ENCODE measurements at regions not wholly inside any gene's neighbourhood (a gene's known extent, or its start where the extent isn't known, plus 50 kb on each side); places are given as distances from the start of the nearest gene placed in this dataset.
"Not testable (repeated sequence)": the region's sequence is repeated elsewhere in the genome, so short reads cannot be mapped to it uniquely, and the experiment has no call there.

- DNase-seq = no peak
These were observed 162.6 kb downstream of the PMAIP1 start for GRCh38 chr18:60062396-60062795.

DNA sequence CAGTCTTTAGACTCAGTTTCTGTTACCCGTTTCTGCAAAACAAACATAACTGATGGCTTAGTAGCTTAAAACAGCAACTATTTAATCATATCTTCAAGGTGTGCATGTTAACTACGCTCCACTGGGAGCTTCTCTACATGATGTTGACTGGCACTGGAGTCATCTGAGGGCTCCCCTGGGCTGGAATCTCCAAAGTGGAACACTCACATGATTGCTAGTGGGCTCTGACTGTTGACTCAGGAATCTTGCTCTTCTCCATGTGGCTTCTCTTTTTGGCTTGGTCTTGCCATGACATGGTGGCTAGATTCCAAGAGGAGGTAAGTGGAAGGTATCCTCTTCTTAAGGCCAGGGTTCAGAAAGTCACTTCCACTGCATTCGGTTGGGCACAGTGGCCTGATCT, 160.8 kb downstream of the PMAIP1 start:
- DNase-seq = no peak

DNA sequence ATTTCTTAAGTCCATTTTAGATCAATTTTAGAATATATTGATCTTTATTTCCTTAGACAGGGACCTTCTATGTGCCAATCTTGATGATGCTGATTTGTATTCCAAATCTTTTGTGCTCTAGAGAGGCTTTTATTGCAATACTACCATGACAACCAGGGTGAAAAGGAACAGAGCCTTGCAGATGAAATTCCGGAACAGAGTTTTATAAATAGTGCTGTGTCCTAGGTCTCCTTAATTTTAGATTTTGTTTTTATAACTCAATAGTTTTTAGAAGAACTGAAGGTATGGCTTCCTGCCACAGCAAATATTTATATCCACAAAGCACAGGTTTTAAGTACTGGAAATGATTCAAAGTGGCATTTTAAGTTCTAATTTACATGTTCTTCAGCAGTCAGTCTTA, 160.2 kb downstream of the PMAIP1 start:
- DNase-seq = no peak

DNA sequence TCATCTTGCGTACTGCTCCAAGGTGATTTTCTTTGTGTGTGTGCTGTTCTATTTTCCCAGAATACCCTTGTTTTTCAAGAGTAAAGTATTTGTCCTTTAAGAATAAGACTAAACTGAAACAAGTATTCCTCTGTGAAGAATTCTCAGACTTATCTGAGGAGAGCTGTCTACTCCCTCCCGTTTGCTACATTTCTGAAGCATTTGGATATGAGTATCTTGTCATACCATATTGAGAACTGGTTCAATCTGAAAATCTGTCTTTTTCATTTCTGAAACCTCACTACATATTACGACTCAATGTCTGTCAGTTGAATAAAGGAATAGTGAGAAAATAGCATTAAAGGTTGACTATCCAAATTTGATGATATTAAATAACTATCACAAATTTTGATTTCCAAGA, 159.4 kb downstream of the PMAIP1 start:
- no peak for DNase-seq

DNA sequence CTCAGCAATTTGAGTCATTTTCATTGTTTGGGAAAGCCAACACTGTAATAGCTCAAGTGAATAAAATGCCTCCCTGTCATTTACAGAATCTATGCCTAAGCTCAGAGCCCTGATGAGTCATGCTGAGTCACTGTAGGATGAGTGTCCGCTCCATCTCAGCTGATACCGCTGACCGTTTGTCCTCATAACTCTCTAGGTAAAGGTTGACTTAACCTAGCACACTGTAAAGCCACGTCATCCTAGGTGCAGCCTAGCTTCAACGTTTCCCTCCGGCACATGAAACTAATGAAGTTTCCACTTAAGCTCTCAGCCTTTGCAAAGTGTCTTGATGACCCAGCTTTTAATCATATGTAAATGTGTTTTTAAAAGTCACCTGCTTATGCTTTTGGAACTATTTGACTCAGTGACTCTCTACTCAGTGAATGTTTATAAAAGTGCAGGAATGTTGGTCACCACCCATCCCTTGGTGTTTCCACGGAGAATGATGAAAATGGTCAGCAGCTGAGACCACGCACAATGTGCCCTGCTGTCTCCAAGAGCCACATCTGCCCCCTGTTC, 154.0 kb downstream of the PMAIP1 start:
- no peak for DNase-seq

- DNase-seq = no peak
These were observed 151.0 kb downstream of the PMAIP1 start for GRCh38 chr18:60050821-60051220.

DNA sequence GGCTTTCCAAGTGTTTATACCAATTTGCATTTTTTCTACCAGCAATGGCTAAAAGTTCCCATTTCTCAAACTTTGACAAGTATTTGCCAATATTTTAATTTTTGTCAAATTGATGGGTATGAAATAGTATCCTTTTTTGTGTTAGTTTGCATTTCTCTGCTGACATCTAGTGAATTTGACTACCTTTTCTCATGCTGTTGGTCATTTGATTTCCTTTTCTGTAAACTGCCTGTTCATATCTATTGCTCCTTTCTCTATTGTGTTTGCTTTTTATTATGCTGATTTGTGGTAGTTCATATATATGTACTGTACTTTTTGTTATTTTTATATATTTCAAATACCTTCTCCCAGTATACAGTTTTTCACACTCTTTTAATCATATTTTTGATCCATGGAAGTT, 149.4 kb downstream of the PMAIP1 start:
- DNase-seq = no peak

DNA sequence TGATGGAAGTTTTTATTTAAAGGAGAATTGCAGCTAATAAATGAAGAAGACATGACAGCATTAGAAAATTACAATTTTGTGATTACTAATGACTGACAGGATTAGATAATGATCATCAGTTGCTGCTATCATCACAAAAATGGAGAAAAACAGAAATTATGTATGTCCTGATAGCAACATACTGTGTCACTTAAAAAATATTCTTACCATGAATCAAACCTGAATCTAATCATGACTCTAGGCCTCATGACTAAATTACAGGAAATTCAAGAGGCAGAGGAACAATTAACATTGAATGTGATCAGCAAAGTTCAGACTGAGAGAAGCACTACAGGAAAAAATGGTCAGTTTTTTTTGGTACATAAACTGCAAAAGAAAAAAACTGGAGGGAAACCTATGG, 147.8 kb downstream of the PMAIP1 start:
- no peak for DNase-seq

DNA sequence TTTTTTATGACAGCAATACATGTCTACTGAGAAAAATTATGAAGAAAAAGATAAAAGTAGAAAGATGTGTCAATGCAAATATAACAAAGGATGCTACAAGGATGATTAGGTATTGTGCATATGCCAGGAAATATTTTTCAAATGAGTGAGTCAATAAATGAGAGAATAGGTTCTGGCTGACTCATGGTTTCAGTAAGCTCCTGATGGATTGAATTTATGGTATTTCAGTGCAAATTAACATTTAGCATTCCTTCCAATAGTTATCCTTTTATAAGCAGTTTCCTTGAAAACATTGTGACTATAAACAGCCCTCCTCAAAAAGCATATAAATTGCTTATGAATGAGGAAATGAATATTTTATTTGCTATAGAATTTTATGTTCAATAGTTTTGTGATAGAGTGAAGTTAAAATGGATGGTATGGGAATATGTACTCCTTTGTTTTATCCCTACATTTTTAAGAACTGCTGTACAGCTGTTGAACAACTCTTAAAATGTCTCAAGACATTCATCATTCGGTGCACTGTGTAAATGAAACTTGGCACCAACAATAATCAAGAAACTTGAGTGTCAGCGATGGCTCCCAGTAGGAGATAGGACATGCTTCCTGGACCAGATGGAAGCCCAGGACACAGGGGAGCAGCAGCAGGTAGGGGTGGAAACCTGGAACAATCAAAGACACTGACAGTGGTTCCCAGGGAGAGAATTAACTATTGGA, 144.7 kb downstream of the PMAIP1 start:
- DNase-seq = no peak

GRCh38 chr18:60040971-60041370, 141.2 kb downstream of the PMAIP1 start:
- no peak for DNase-seq

- DNase-seq = no peak
These were observed 138.9 kb downstream of the PMAIP1 start for GRCh38 chr18:60038731-60039130.

GRCh38 chr18:60027397-60027796, 127.6 kb downstream of the PMAIP1 start:
- DNase-seq = no peak

- no peak for DNase-seq
These were observed 125.1 kb downstream of the PMAIP1 start for GRCh38 chr18:60024857-60025256.

- no peak for DNase-seq
These were observed 124.5 kb downstream of the PMAIP1 start for GRCh38 chr18:60024345-60024744.

DNA sequence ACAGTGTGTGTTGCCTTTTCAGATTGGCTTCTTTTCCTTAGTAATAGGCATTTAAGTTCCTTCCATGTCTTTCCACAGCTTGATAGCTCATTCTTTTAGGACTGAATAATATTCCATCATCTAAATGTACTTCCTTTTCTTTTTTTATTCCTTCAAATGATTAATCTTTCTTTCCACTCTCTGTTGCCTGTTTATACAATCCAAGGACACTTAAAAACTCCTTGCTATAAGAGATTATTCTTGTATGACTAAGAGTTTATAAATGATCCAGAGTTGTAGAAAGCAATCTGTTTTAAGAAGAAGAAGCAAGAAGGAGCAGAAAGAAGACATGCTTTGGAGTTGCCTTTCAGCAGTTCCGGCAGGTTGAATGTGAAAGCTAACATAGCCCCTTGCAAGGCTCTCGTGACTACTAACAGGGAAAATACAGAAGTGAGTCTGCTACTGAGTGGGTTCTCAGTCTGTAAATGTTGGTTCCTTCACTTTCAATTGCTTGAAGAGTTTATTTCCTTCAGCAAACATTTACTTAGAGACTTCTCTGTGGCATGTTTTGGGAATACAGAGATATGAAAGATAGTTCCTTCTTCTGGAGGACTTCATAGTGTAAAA, 123.0 kb downstream of the PMAIP1 start:
- DNase-seq = no peak

DNA sequence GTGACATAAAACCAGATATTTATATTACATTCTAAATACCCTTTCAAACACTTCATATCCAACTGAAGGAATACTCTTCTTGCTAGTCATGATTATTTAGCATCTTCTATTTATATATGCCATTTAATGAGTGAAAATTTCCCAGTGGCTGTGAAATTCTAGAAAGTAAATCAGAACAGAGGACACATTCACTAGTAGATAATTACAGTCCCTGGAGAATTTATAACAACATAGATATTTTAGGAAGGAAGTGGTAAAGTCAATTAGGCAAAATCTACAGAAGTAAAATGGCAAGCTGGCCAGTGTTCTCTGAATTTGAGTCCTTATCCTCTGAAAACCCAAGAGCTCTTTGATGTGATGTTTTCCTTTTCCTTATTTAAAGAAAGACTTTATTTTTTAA, 121.8 kb downstream of the PMAIP1 start:
- DNase-seq = no peak

DNA sequence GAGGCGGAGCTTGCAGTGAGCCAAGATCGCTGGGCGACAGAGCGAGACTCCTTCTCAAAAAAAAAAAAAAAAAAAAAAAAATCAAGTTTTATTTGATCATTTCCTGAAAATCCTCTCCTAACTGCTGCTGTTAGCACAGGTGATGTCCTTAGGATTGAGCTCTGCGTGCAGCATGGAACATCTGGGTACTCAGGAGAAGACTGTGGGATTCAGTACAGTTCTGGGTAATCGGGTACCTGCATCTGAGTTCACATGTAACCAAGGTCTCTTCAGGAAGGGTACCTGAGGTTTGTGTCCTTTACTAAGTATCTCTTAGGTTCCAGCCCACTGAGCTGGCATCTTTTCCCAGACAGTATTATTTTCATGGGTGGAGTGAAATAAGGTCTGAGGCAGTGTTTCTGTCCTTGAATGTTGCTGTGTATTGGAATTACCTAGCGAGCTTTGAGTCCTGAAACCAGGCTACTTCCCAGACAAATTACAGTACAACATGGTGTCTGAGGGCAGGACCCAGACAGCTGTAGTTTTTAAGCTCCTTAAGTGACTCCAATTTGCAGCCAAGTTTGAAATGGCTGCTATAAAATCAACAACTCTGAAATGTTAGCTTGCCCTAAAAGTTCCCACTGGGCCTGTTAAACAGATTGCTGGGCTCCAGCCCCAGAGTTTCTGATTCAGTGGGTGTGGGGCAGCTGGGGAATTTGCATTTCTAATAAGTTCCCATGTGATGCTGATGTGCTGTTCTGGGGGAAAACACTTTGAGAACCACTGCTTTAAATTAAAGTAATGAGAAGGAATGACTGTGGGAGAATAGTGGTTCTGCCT, 120.5 kb downstream of the PMAIP1 start:
- no peak for DNase-seq

- no peak for DNase-seq
These were observed 119.7 kb downstream of the PMAIP1 start for GRCh38 chr18:60019463-60019840.

DNA sequence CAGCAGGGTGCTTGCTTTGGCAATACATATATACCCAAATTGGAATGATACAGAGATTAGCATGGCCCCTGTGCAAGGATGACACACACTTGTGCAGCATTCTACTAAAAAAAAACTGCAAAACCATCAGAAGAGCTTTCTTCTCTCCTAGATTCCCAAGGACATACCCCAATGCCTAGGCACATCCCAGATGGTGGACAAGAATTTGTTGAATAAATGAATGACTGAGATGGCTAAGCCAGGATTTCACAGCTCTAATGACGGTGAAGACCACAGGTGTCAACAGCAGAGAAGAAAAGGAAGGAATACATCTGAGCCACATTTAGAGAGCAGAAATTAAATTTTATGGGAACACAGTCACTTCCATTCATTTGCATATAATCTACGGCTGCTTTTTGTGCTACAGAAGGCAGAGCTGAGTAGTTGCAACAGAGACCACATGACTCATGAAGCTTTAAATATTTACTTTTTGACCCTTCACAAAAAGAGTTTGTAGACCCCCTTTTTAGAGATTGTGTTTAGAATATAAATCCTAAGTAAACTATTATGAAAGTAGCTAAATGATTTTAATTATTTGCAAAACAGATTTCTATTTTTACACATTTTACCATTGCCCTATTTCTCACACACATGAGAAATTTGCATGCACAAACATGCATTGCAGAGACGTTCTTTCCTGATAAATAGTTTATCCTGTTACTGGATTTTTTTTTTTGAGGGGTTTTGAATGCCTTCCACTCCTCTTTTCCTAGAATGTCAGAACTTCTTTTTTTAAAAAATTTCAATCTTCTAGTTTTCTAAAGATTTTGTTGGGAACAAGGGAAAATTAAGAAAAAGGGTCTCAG, 119.0 kb downstream of the PMAIP1 start:
- DNase-seq = no peak

DNA sequence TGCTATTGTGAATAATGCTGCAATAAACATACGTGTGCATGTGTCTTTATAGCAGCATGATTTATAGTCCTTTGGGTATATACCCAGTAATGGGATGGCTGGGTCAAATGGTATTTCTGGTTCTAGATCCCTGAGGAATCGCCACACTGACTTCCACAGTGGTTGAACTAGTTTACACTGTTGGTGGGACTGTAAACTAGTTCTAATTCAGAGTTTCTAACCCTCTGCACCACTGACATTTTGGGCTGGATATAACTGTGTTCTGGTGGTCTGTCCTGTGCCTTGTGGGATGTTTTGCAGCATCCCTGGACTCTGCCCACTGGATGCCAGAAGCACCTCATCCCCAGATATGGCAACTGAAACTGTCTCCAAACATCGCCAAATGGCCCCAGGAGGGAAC, 118.3 kb downstream of the PMAIP1 start:
- DNase-seq = not testable (repeated sequence)

DNA sequence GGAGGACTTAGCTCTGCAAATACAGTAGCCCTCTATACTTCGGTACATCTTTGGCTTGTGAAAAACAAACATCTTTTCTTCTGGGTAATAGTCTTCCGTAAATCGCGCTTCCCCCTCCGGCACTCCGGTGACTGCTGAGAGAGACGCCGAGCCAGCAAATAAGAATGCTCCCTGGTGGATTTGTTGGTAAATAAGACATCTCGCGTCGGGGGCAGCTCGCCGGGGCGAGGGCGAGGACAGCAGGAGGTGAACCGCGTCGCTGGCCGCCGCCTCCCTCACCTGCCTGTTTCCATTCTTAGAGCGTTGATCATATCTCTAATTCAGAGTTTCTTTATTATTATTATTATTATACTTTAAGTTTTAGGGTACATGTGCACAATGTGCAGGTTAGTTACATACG, 117.6 kb downstream of the PMAIP1 start:
- no peak for DNase-seq

- not testable (repeated sequence) for DNase-seq
These were observed 116.0 kb downstream of the PMAIP1 start for GRCh38 chr18:60015826-60016225.
